Omental fat pad (tissue), 3 donors: ENCODE measurements at regions not wholly inside any gene's neighbourhood (a gene's known extent, or its start where the extent isn't known, plus 50 kb on each side); places are given as distances from the start of the nearest gene placed in this dataset.
"Not testable (repeated sequence)": the region's sequence is repeated elsewhere in the genome, so short reads cannot be mapped to it uniquely, and the experiment has no call there.

Source experiments
- ATAC-seq: fragments of 150-250 bp; one replicate; pipeline ENCODE4 v1.9.1; 2016; ENCODE audit warnings: mild to moderate bottlenecking, moderate library complexity; ENCODE audit not compliant: low FRiP score
- DNase-seq: peaks from one replicate; pipeline ENCODE4 v3.0.0-alpha.2; 2019; ENCODE audit warnings: low spot score
- CTCF ChIP-seq, 3 donors: fragments of 450-650 bp; IDR thresholded peaks; one replicate each; pipeline ENCODE4 v1.5.1; 2016 to 2017; ENCODE audit warnings: antibody characterized with exemption in 3 of 3, mild to moderate bottlenecking in 3 of 3, moderate library complexity in 2 of 3

- not testable (repeated sequence) for DNase-seq, ATAC-seq
Observed at GRCh38 chr10:77740396-77740795, 102.8 kb upstream of the KCNMA1 start.

DNA sequence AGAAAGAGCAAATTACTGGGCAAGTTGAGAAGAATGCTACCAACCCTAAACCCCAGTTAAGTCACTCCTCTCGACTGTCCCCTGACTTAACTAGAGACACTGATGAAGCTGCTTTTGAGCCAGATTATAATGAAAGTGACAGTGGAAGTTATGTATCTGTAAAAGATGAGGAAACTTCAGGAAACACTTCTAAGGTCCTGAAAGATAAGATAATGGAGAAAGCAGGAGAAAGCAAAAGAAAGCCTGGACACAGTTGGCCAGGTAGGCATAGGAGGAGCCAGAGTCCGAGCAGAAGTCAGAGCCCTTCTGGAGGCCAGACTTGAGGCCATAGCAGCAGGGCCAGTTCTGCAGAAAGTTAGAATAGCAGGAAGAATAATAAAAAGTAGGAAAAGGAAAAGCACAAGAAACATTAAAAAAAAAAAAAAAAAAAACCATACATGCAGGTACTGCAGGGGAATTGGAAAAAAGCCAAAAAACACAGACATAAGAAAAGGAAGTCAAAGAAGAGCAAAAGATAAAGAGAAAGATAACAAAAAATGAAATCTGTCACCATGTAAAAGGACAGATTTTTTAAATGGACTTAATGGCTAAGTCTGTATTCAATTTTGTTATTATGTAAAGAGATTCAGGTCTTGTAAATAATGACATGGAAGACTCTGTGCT is 101.0 kb upstream of the KCNMA1 start:
- no peak for ATAC-seq
- TF ChIP-seq CTCF (IDR thresholded peaks at IDR 0.05), result no peak
- DNase-seq, result no peak

DNA sequence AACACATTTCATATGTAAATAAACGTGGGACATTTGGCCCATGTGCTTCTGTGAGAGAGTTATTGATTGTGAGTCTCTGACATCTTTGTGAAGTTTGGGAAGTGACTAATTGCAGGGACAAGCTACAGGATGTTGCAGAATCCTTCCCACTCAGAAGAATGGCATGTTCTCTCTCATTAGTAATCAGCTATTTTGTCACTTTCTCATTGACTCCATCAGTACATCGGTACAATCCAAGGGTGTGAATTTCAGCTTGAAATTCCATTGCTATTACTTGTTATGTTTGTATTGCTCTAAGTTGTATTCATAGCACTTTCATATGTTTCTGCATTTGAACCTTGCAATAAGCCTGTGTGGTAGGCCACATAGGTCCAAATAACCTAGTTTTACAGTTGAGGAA is 100.0 kb upstream of the KCNMA1 start:
- no peak for TF ChIP-seq CTCF (IDR thresholded peaks at IDR 0.05)
- no peak for ATAC-seq
- no peak for DNase-seq

GRCh38 chr10:77735136-77735535 is 97.5 kb upstream of the KCNMA1 start:
- DNase-seq, ATAC-seq: not testable (repeated sequence)

- DNase-seq (no peak), ATAC-seq (no peak)
- TF ChIP-seq CTCF (IDR thresholded peaks at IDR 0.05), result no peak
Observed at GRCh38 chr10:77732213-77733003, 94.8 kb upstream of the KCNMA1 start.

DNA sequence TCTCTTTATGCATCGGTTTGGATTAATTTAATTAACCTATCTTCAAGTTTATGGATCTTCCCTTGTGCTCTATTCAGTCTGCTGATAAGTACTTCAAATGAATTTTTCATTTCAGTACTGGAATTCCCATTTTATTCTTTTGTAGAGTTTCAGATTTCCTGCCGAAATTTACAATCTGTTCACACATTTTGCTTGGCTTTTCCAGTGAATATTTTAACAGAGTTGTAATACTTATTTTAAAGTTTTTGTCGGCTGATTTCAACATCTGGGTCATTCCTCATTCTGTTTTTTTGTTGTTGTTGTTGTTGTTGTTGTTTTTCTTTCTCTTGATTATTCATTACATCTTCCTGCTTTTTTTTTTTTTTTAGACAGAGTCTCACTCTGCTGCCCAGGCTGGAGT is 89.9 kb upstream of the KCNMA1 start:
- DNase-seq, result no peak
- ATAC-seq, result no peak
- TF ChIP-seq CTCF (IDR thresholded peaks at IDR 0.05), result no peak

DNA sequence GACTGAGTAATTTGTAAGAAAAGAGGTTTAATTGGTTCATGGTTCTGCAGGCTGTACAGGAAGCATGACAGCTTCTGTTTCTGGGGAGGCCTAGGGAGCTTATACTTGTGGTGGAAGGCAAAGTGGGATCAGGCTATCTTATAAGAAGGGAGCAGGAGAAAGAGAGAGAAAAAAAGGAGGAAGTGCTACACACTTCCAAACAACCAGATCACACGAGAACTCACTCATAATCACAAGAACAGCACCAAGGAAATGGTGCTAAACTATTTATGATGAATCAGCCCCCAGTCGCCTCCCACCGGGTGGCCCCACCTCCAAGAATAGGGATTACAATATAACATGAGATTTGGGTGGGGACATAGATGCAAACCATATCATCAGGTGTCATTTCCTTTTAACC is 89.1 kb upstream of the KCNMA1 start:
- DNase-seq, result no peak
- TF ChIP-seq CTCF (IDR thresholded peaks at IDR 0.05), result no peak

GRCh38 chr10:77726301-77726700 is 88.7 kb upstream of the KCNMA1 start:
- DNase-seq, result no peak
- ATAC-seq, result no peak
- TF ChIP-seq CTCF (IDR thresholded peaks at IDR 0.05), result no peak

More for the DNA sequence above, 89.1 kb upstream of the KCNMA1 start:
- ATAC-seq, result no peak
